HCT116 (cell line): ENCODE measurements at regions not wholly inside any gene's neighbourhood (a gene's known extent, or its start where the extent isn't known, plus 50 kb on each side); places are given as distances from the start of the nearest gene placed in this dataset.

ENCODE experiments used
- ATAC-seq: fragments of 200-7000 bp; cut with Tn5 transposase; 2 replicates; pipeline ENCODE4 v1.9.1; 2020; ENCODE audit warnings: mild to moderate bottlenecking, moderate library complexity
- BruUV-seq: library from RNA; stranded (reverse); fragments of 400-500 nt; replicated peaks from 2 replicates; lab custom pipeline; 2021; lab: Mats Ljungman, UMichigan
- CTCF ChIA-PET: fragments of 300-600 bp; sonication (Branson Sonifier 250); formaldehyde crosslinking; loops from one replicate; lab custom pipeline; 2021; ENCODE audit warnings: antibody characterized with exemption; lab: Charles Lee
- POLR2A ChIA-PET: fragments of 300-600, 350-600 bp; sonication (Branson Sonifier 250); formaldehyde crosslinking; loops from one replicate; lab custom pipeline; 2021; ENCODE audit warnings: antibody characterized with exemption; lab: Charles Lee
- RAD21 ChIA-PET, 2 experiments: fragments of 300-600 bp; sonication (Branson Sonifier 250); formaldehyde crosslinking; loops; one replicate each; lab custom pipeline; 2023; ENCODE audit warnings: low total read pairs in 2 of 2; ENCODE audit not compliant: uncharacterized antibody in 2 of 2, unreplicated experiment in 2 of 2, low non-redundant PET in 1 of 2; lab: Charles Lee
- DNase-seq: peaks from one replicate; pipeline ENCODE4 v3.0.0-alpha.2; 2010; ENCODE audit warnings: low read depth, low spot score
- H2AFZ ChIP-seq: fragments of 200-600 bp; shearing (Covaris generic), sonication (generic); 2 replicates; pipeline ENCODE4 v1.6.1; 2017; ENCODE audit warnings: low read depth, mixed run types, mixed read lengths, antibody characterized with exemption, low read length; ENCODE audit not compliant: poor library complexity, severe bottlenecking
- H3K27ac ChIP-seq: 2 replicates; pipeline ENCODE4 v1.5.1; 2012; ENCODE audit warnings: low read depth, low read length
- H3K27me3 ChIP-seq: fragments of 200-600 bp; sonication (generic); 2 replicates; pipeline ENCODE4 v1.6.1; 2016; ENCODE audit warnings: mixed run types, low read length, mixed read lengths; ENCODE audit not compliant: insufficient read depth
- H3K36me3 ChIP-seq, 2 experiments: fragments of 200-500 bp in 1 of 2; fragments of 200-600 bp in 1 of 2; sonication (Bioruptor generic) in 1 of 2; sonication (generic) in 1 of 2; 2 replicates each; pipeline versions ENCODE4 v1.5.1 to v1.6.1; 2014 to 2016; ENCODE audit warnings: low read length in 2 of 2, inconsistent platforms in 1 of 2, mixed read lengths in 1 of 2, mixed run types in 1 of 2; ENCODE audit not compliant: insufficient read depth in 2 of 2, control insufficient read depth in 1 of 2
- H3K4me1 ChIP-seq, 2 experiments: fragments of 200-600 bp in 1 of 2; sonication (generic) in 1 of 2; 2 replicates each; pipeline versions ENCODE4 v1.5.1 to v1.6.1; 2012 to 2017; ENCODE audit warnings: low read length in 2 of 2, inconsistent platforms in 1 of 2, mild to moderate bottlenecking in 1 of 2, mixed read lengths in 1 of 2, mixed run types in 1 of 2, moderate library complexity in 1 of 2; ENCODE audit not compliant: insufficient read depth in 2 of 2, control insufficient read depth in 1 of 2
- H3K4me2 ChIP-seq: fragments of 200-600 bp; sonication (generic); 2 replicates; pipeline ENCODE4 v1.6.1; 2017; ENCODE audit warnings: mixed run types, low read length, mixed read lengths
- H3K4me3 ChIP-seq, 2 experiments: fragments of 200-600 bp in 1 of 2; sonication (generic) in 1 of 2; replicated peaks in 1 of 2; 2 replicates each; pipeline ENCODE4 v1.5.1; 2011 to 2016; ENCODE audit warnings: low read length in 2 of 2, control low read depth in 1 of 2, low read depth in 1 of 2, mild to moderate bottlenecking in 1 of 2, mixed read lengths in 1 of 2, mixed run types in 1 of 2
- H3K79me2 ChIP-seq: fragments of 200-600 bp; sonication (generic); 2 replicates; pipeline ENCODE4 v1.6.1; 2017; ENCODE audit warnings: mild to moderate bottlenecking, mixed run types, low read length, moderate library complexity, mixed read lengths; ENCODE audit not compliant: insufficient read depth
- H3K9ac ChIP-seq: fragments of 200-600 bp; sonication (generic); 2 replicates; pipeline ENCODE4 v1.6.1; 2016; ENCODE audit warnings: low read length, mixed read lengths
- H3K9me2 ChIP-seq: fragments of 200-600 bp; sonication (generic), shearing (Covaris generic); 2 replicates; pipeline ENCODE4 v1.6.1; 2017; ENCODE audit warnings: mixed run types, mild to moderate bottlenecking, moderate library complexity; ENCODE audit not compliant: insufficient read depth
- H3K9me3 ChIP-seq, 2 experiments: fragments of 200-500 bp in 1 of 2; fragments of 200-600 bp in 1 of 2; sonication (Bioruptor generic) in 1 of 2; sonication (generic) in 1 of 2; 2 replicates each; pipeline ENCODE4 v1.6.1; 2014 to 2017; ENCODE audit warnings: low read length in 2 of 2, mixed read lengths in 2 of 2, inconsistent platforms in 1 of 2, low read depth in 1 of 2, mild to moderate bottlenecking in 1 of 2, mixed run types in 1 of 2, moderate library complexity in 1 of 2; ENCODE audit not compliant: control insufficient read depth in 1 of 2, insufficient read depth in 1 of 2
- H4K20me1 ChIP-seq: fragments of 200-600 bp; sonication (generic), shearing (Covaris generic); 2 replicates; pipeline ENCODE4 v1.6.1; 2017; ENCODE audit warnings: mixed run types, mild to moderate bottlenecking, moderate library complexity; ENCODE audit not compliant: insufficient read depth
- EZH2 ChIP-seq: fragments of 200-600 bp; sonication (generic); IDR thresholded peaks from 2 replicates; pipeline ENCODE4 v1.6.1; 2017; ENCODE audit warnings: antibody characterized with exemption, mixed run types
- EZH2phosphoT487 ChIP-seq: fragments of 200-600 bp; IDR thresholded peaks from 2 replicates; pipeline ENCODE4 v1.6.1; 2018; ENCODE audit warnings: antibody characterized with exemption, borderline replicate concordance
- FOSL1 ChIP-seq: IDR thresholded peaks from 2 replicates; pipeline ENCODE4 v1.6.1; 2012; ENCODE audit warnings: low read depth
- POLR2A ChIP-seq: IDR thresholded peaks from 2 replicates; pipeline ENCODE4 v1.7.0; 2011; ENCODE audit warnings: borderline replicate concordance; ENCODE audit not compliant: insufficient read depth, insufficient read length; ENCODE audit errors: extremely low read depth
- POLR2AphosphoS5 ChIP-seq: IDR thresholded peaks from 2 replicates; pipeline ENCODE4 v1.6.1; 2011; ENCODE audit warnings: mild to moderate bottlenecking, low read depth, low read length, moderate library complexity
- RAD21 ChIP-seq: IDR thresholded peaks from 2 replicates; pipeline ENCODE4 v1.6.1; 2012; ENCODE audit warnings: low read depth, mild to moderate bottlenecking
- SIN3A ChIP-seq: IDR thresholded peaks from 2 replicates; pipeline ENCODE4 v1.6.1; 2012; ENCODE audit warnings: low read depth
- SP1 ChIP-seq: IDR thresholded peaks from 2 replicates; pipeline ENCODE4 v1.6.1; 2012; ENCODE audit warnings: low read depth
- YY1 ChIP-seq: IDR thresholded peaks from 2 replicates; pipeline ENCODE4 v1.6.1; 2011; ENCODE audit warnings: low read length, low read depth, moderate library complexity, mild to moderate bottlenecking; ENCODE audit not compliant: insufficient replicate concordance; ENCODE audit errors: extremely low read depth
- ZFX ChIP-seq: fragments of 450-650 bp; IDR thresholded peaks from 2 replicates; pipeline ENCODE4 v1.6.1; 2017
- ZNF274 ChIP-seq: fragments of 200-500 bp; sonication (Bioruptor generic); IDR thresholded peaks from 2 replicates; pipeline ENCODE4 v1.6.1; 2014; ENCODE audit warnings: mild to moderate bottlenecking, low read depth, low read length, inconsistent platforms
- intact Hi-C: fragments of 100-400 bp; cut with micrococcal nuclease; formaldehyde crosslinking; loops from 2 replicates; pipeline ENCODE4 v1.10.0; 2022
- TF ChIP-seq, protein P1 (sequence below): IDR thresholded peaks from 2 replicates; pipeline ENCODE4 v1.6.1; 2011; ENCODE audit warnings: mild to moderate bottlenecking, low read length, moderate library complexity; ENCODE audit not compliant: insufficient replicate concordance; ENCODE audit errors: extremely low read depth
- TF ChIP-seq, protein P2 (sequence below): IDR thresholded peaks from 2 replicates; pipeline ENCODE4 v1.6.1; 2012
- TF ChIP-seq, protein P3 (sequence below): IDR thresholded peaks from 2 replicates; pipeline ENCODE4 v1.6.1; 2012
- TF ChIP-seq, protein P4 (sequence below): IDR thresholded peaks from 2 replicates; pipeline ENCODE4 v1.6.1; 2012; ENCODE audit warnings: low read depth
- TF ChIP-seq, protein P5 (sequence below), 3 experiments: fragments of 200-600 bp in 1 of 3; sonication (generic) in 1 of 3; IDR thresholded peaks in 2 of 3; conservative IDR thresholded peaks in 1 of 3; 2 replicates each; pipeline ENCODE4 v1.5.1; 2012 to 2017; ENCODE audit warnings: low read depth in 2 of 3, low read length in 2 of 3, antibody characterized with exemption in 1 of 3, borderline replicate concordance in 1 of 3, control low read depth in 1 of 3, mild to moderate bottlenecking in 1 of 3, mixed read lengths in 1 of 3, mixed run types in 1 of 3, moderate library complexity in 1 of 3; ENCODE audit not compliant: insufficient read depth in 1 of 3

DNA sequence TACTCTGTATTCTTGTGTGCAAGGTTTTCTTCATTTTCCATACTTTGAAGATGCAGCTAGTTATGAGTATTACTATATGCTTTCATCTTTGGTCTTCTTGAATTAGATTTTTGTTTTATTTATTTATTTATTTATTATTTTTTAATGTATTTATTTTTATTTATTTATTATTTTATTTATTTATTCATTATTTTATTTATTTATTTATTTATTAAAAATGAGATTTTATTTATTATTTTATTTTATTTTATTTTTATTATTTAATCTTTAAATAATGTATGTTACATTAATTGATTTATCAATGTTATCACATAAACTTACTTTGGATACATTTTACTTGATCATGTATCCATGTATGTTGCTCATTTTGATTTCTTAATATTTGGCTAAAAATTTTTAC, 132.3 kb upstream of the GALNT13 start (continued):
- TF ChIP-seq EZH2 = no peak
- TF ChIP-seq RAD21 = no peak
- TF ChIP-seq SIN3A = no peak

DNA sequence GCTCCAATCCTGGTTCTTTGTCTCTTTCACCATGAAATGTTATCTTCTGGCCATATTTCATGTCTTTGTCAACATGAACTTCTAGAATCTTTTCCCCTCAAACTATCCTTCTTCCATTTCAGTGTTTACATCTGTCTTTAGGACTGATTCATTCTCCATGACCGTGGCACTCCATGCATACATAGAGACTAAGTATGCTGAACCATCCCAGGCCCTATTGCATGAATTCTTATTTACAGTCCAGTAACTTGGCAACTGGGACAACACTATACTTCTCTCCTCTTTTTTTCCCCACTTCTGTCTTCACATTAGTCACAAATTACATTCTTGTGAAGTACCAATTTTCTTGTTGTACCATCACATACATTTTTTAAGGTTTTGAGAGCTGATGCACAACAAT, 109.8 kb upstream of the GALNT13 start:
- BruUV-seq = no TSS peak
- ATAC-seq = no peak

More for the DNA sequence above, 109.8 kb upstream of the GALNT13 start:
- H3K27me3 ChIP-seq = no peaks in the 10 kb centered on the region
- no peak for DNase-seq
- H3K36me3 ChIP-seq = no peaks in the 10 kb centered on the region
- POLR2A ChIA-PET = no interaction called here
- intact Hi-C loops = no loop called here
- RAD21 ChIA-PET = no interaction called here
- no peak overlapping the region for H2AFZ ChIP-seq
- H3K9me3 ChIP-seq = no peaks in the 10 kb centered on the region
- H3K4me1 ChIP-seq = no peaks in the 10 kb centered on the region
- CTCF ChIA-PET = no interaction called here
- H3K27ac ChIP-seq = no peak overlapping the region
- no peak overlapping the region for H3K4me2 ChIP-seq
- H3K4me3 ChIP-seq = no peak overlapping the region
- H4K20me1 ChIP-seq = no peaks in the 10 kb centered on the region
- TF ChIP-seq ZFX (no peak), FOSL1 (no peak), POLR2A (no peak), EZH2phosphoT487 (no peak), RAD21 (no peak), ZNF274 (no peak), POLR2AphosphoS5 (no peak), SP1 (no peak), YY1 (no peak)
- TF ChIP-seq, protein P1, sequence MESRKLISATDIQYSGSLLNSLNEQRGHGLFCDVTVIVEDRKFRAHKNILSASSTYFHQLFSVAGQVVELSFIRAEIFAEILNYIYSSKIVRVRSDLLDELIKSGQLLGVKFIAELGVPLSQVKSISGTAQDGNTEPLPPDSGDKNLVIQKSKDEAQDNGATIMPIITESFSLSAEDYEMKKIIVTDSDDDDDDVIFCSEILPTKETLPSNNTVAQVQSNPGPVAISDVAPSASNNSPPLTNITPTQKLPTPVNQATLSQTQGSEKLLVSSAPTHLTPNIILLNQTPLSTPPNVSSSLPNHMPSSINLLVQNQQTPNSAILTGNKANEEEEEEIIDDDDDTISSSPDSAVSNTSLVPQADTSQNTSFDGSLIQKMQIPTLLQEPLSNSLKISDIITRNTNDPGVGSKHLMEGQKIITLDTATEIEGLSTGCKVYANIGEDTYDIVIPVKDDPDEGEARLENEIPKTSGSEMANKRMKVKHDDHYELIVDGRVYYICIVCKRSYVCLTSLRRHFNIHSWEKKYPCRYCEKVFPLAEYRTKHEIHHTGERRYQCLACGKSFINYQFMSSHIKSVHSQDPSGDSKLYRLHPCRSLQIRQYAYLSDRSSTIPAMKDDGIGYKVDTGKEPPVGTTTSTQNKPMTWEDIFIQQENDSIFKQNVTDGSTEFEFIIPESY = no peak
- TF ChIP-seq, protein P2, sequence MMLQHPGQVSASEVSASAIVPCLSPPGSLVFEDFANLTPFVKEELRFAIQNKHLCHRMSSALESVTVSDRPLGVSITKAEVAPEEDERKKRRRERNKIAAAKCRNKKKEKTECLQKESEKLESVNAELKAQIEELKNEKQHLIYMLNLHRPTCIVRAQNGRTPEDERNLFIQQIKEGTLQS = no peak
- TF ChIP-seq, protein P3, sequence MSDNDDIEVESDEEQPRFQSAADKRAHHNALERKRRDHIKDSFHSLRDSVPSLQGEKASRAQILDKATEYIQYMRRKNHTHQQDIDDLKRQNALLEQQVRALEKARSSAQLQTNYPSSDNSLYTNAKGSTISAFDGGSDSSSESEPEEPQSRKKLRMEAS = no peak
- TF ChIP-seq, protein P4, sequence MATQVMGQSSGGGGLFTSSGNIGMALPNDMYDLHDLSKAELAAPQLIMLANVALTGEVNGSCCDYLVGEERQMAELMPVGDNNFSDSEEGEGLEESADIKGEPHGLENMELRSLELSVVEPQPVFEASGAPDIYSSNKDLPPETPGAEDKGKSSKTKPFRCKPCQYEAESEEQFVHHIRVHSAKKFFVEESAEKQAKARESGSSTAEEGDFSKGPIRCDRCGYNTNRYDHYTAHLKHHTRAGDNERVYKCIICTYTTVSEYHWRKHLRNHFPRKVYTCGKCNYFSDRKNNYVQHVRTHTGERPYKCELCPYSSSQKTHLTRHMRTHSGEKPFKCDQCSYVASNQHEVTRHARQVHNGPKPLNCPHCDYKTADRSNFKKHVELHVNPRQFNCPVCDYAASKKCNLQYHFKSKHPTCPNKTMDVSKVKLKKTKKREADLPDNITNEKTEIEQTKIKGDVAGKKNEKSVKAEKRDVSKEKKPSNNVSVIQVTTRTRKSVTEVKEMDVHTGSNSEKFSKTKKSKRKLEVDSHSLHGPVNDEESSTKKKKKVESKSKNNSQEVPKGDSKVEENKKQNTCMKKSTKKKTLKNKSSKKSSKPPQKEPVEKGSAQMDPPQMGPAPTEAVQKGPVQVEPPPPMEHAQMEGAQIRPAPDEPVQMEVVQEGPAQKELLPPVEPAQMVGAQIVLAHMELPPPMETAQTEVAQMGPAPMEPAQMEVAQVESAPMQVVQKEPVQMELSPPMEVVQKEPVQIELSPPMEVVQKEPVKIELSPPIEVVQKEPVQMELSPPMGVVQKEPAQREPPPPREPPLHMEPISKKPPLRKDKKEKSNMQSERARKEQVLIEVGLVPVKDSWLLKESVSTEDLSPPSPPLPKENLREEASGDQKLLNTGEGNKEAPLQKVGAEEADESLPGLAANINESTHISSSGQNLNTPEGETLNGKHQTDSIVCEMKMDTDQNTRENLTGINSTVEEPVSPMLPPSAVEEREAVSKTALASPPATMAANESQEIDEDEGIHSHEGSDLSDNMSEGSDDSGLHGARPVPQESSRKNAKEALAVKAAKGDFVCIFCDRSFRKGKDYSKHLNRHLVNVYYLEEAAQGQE = no peak
- TF ChIP-seq, protein P5, sequence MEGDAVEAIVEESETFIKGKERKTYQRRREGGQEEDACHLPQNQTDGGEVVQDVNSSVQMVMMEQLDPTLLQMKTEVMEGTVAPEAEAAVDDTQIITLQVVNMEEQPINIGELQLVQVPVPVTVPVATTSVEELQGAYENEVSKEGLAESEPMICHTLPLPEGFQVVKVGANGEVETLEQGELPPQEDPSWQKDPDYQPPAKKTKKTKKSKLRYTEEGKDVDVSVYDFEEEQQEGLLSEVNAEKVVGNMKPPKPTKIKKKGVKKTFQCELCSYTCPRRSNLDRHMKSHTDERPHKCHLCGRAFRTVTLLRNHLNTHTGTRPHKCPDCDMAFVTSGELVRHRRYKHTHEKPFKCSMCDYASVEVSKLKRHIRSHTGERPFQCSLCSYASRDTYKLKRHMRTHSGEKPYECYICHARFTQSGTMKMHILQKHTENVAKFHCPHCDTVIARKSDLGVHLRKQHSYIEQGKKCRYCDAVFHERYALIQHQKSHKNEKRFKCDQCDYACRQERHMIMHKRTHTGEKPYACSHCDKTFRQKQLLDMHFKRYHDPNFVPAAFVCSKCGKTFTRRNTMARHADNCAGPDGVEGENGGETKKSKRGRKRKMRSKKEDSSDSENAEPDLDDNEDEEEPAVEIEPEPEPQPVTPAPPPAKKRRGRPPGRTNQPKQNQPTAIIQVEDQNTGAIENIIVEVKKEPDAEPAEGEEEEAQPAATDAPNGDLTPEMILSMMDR (IDR thresholded peaks at IDR 0.05 in 2 of 3, conservative IDR thresholded peaks at IDR 0.05 in 1 of 3; ENCODE audit: borderline replicate concordance in 1 of 3, insufficient read depth in 1 of 3, low read depth in 2 of 3, low read length in 2 of 3) = no peak
- no peaks in the 10 kb centered on the region for H3K9me2 ChIP-seq
- H3K9ac ChIP-seq = no peak overlapping the region
- H3K79me2 ChIP-seq = no peaks in the 10 kb centered on the region
